Peyer's patch (tissue), 4 donors: ENCODE measurements at regions not wholly inside any gene's neighbourhood (a gene's known extent, or its start where the extent isn't known, plus 50 kb on each side); places are given as distances from the start of the nearest gene placed in this dataset.

Source experiments
- POLR2A ChIP-seq, 2 donors: fragments of 450-650 bp; IDR thresholded peaks; one replicate each; pipeline ENCODE4 v1.5.1; 2017; ENCODE audit warnings: antibody characterized with exemption in 2 of 2, mild to moderate bottlenecking in 2 of 2, moderate library complexity in 2 of 2
- TF ChIP-seq, protein P1 (sequence below), 6 experiments: fragments of 450-650 bp in 4 of 6; fragments of 200-600 bp in 2 of 6; sonication (generic) in 1 of 6; IDR thresholded peaks; one replicate each; pipeline ENCODE4 v1.5.1; 2017 to 2019; ENCODE audit warnings: antibody characterized with exemption in 6 of 6, mild to moderate bottlenecking in 3 of 6, moderate library complexity in 1 of 6

DNA sequence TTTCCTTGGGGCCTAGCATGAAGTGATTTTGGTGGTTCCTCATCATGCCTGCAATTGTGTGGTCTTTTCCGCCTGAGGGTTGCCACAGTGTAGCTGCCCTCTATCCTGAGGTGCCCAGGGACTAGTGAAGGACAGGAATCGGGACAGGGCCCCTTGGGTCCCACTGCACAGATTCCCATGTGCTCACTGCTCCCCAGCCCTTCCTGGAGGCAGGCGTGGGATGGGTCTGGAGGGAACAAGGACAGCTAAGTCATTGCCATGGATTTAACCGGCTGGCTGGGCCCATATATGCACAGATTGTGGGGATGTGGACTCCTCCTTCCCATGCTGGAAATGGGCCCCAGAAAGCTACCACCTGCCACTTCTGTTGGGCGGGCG is 122.3 kb upstream of the PITX1 start:
- TF ChIP-seq, protein P1, sequence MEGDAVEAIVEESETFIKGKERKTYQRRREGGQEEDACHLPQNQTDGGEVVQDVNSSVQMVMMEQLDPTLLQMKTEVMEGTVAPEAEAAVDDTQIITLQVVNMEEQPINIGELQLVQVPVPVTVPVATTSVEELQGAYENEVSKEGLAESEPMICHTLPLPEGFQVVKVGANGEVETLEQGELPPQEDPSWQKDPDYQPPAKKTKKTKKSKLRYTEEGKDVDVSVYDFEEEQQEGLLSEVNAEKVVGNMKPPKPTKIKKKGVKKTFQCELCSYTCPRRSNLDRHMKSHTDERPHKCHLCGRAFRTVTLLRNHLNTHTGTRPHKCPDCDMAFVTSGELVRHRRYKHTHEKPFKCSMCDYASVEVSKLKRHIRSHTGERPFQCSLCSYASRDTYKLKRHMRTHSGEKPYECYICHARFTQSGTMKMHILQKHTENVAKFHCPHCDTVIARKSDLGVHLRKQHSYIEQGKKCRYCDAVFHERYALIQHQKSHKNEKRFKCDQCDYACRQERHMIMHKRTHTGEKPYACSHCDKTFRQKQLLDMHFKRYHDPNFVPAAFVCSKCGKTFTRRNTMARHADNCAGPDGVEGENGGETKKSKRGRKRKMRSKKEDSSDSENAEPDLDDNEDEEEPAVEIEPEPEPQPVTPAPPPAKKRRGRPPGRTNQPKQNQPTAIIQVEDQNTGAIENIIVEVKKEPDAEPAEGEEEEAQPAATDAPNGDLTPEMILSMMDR (IDR thresholded peaks at IDR 0.05), result no peak
- TF ChIP-seq POLR2A (IDR thresholded peaks at IDR 0.05), result no peak
